ENCODE measurements at regions not wholly inside any gene's neighbourhood (a gene's known extent, or its start where the extent isn't known, plus 50 kb on each side); places are given as distances from the start of the nearest gene placed in this dataset.

GRCh38 chr7:142328551-142328950 is 70.7 kb upstream of the PRSS58 start:
- DNase-seq (ENCODE audit: extremely low spot score in 2 of 2) = no peak
- H3K27me3 ChIP-seq = no peaks in the 10 kb centered on the region
- no peak for TF ChIP-seq POLR2AphosphoS5 (IDR thresholded peaks at IDR 0.05; ENCODE audit: insufficient read depth in 1 of 2, low read depth in 1 of 2)
- TF ChIP-seq POLR2A (IDR thresholded peaks at IDR 0.05) = no peak
- no peak for TF ChIP-seq CTCF (IDR thresholded peaks at IDR 0.05)
- no peaks in the 10 kb centered on the region for H3K9me3 ChIP-seq
- H3K4me3 ChIP-seq = no peak overlapping the region
- H3K27ac ChIP-seq = no peak overlapping the region
- H3K36me3 ChIP-seq = no peaks in the 10 kb centered on the region
- H3K4me1 ChIP-seq = no peaks in the 10 kb centered on the region
- intact Hi-C loops (cut with DNase I) = no loop called here

- no peaks in the 10 kb centered on the region for H3K27me3 ChIP-seq
- TF ChIP-seq CTCF (IDR thresholded peaks at IDR 0.05) (no peak), POLR2AphosphoS5 (IDR thresholded peaks at IDR 0.05; ENCODE audit: insufficient read depth in 1 of 2, low read depth in 1 of 2) (no peak), POLR2A (IDR thresholded peaks at IDR 0.05) (no peak)
- H3K36me3 ChIP-seq = no peaks in the 10 kb centered on the region
- H3K4me1 ChIP-seq = no peaks in the 10 kb centered on the region
- intact Hi-C loops (cut with DNase I) = no loop called here
- DNase-seq (ENCODE audit: extremely low spot score in 2 of 2) = no peak
- H3K4me3 ChIP-seq = no peak overlapping the region
- no peak overlapping the region for H3K27ac ChIP-seq
- no peaks in the 10 kb centered on the region for H3K9me3 ChIP-seq
These were observed 70.0 kb upstream of the PRSS58 start for GRCh38 chr7:142327628-142328405.

GRCh38 chr7:142323706-142324105 is 65.8 kb upstream of the PRSS58 start:
- Histone ChIP-seq H3K4me1 (no peaks in the 10 kb centered on the region), H3K27me3 (no peaks in the 10 kb centered on the region), H3K27ac (no peak overlapping the region), H3K9me3 (no peaks in the 10 kb centered on the region), H3K36me3 (no peaks in the 10 kb centered on the region), H3K4me3 (no peak overlapping the region)
- DNase-seq (ENCODE audit: extremely low spot score in 2 of 2) = no peak
- intact Hi-C loops (cut with DNase I) = no loop called here
- TF ChIP-seq CTCF (IDR thresholded peaks at IDR 0.05) (no peak), POLR2A (IDR thresholded peaks at IDR 0.05) (no peak), POLR2AphosphoS5 (IDR thresholded peaks at IDR 0.05; ENCODE audit: insufficient read depth in 1 of 2, low read depth in 1 of 2) (no peak)

GRCh38 chr7:142321391-142321790 is 63.5 kb upstream of the PRSS58 start:
- DNase-seq (ENCODE audit: extremely low spot score in 2 of 2) = peak in 1 of 2 donors; percentile 80
- TF ChIP-seq CTCF (IDR thresholded peaks at IDR 0.05) = no peak
- no peak for TF ChIP-seq POLR2A (IDR thresholded peaks at IDR 0.05)
- no peak for TF ChIP-seq POLR2AphosphoS5 (IDR thresholded peaks at IDR 0.05; ENCODE audit: insufficient read depth in 1 of 2, low read depth in 1 of 2)
- Histone ChIP-seq H3K9me3 (no peaks in the 10 kb centered on the region), H3K27me3 (no peaks in the 10 kb centered on the region), H3K4me3 (no peak overlapping the region), H3K27ac (no peak overlapping the region), H3K36me3 (no peaks in the 10 kb centered on the region), H3K4me1 (no peaks in the 10 kb centered on the region)
- intact Hi-C loops (cut with DNase I) = no loop called here

GRCh38 chr7:142320883-142321282 is 63.0 kb upstream of the PRSS58 start:
- no peaks in the 10 kb centered on the region for H3K9me3 ChIP-seq
- H3K27ac ChIP-seq = no peak overlapping the region
- intact Hi-C loops (cut with DNase I) = no loop called here
- TF ChIP-seq CTCF (IDR thresholded peaks at IDR 0.05) = no peak
- no peak for TF ChIP-seq POLR2A (IDR thresholded peaks at IDR 0.05)
- no peak for TF ChIP-seq POLR2AphosphoS5 (IDR thresholded peaks at IDR 0.05; ENCODE audit: insufficient read depth in 1 of 2, low read depth in 1 of 2)
- H3K27me3 ChIP-seq = no peaks in the 10 kb centered on the region
- no peaks in the 10 kb centered on the region for H3K4me1 ChIP-seq
- H3K4me3 ChIP-seq = no peak overlapping the region
- H3K36me3 ChIP-seq = no peaks in the 10 kb centered on the region
- DNase-seq (ENCODE audit: extremely low spot score in 2 of 2) = no peak

Data from vagina (tissue), 2 donors.